Mucosa of descending colon (tissue), 3 donors: ENCODE measurements at regions not wholly inside any gene's neighbourhood (a gene's known extent, or its start where the extent isn't known, plus 50 kb on each side); places are given as distances from the start of the nearest gene placed in this dataset.

Experiments used
- ATAC-seq: fragments of 200-7000 bp; cut with Tn5 transposase; one replicate; pipeline ENCODE4 v1.9.1; 2020; ENCODE audit warnings: mild to moderate bottlenecking, moderate library complexity
- DNase-seq, 3 donors: peaks; one replicate each; pipeline ENCODE4 v3.0.0-alpha.2; 2020
- H3K36me3 ChIP-seq: fragments of 200-600 bp; one replicate; pipeline ENCODE4 v1.8.0; 2021; ENCODE audit warnings: low read depth, mild to moderate bottlenecking
- H3K4me1 ChIP-seq: fragments of 200-600 bp; one replicate; pipeline ENCODE4 v1.8.0; 2021; ENCODE audit warnings: low read depth, mild to moderate bottlenecking
- H3K4me3 ChIP-seq: fragments of 200-600 bp; one replicate; pipeline ENCODE4 v1.8.0; 2021; ENCODE audit warnings: mild to moderate bottlenecking
- H3K9me3 ChIP-seq: fragments of 200-600 bp; one replicate; pipeline ENCODE4 v1.8.0; 2021; ENCODE audit warnings: mild to moderate bottlenecking
- intact Hi-C, 2 donors: fragments of 100-400 bp; cut with DNase I in 1 of 2; cut with micrococcal nuclease in 1 of 2; formaldehyde crosslinking; loops; one replicate each; pipeline versions ENCODE4 v1.11.0 to v1.11.1; 2022; cut with DNase I, micrococcal nuclease
- TF ChIP-seq, protein P1 (sequence below): fragments of 200-600 bp; IDR thresholded peaks from one replicate; pipeline ENCODE4 v1.8.0; 2022; ENCODE audit warnings: antibody characterized with exemption, mild to moderate bottlenecking
- donor health status: DM: no; HTN: no; CAD: no; lungs with moderate emphysema.
- donor health status: DM: no; HTN: no; CAD: no.
- donor health status: DM: no; HTN: yes; CAD: no.

- TF ChIP-seq, protein P1, sequence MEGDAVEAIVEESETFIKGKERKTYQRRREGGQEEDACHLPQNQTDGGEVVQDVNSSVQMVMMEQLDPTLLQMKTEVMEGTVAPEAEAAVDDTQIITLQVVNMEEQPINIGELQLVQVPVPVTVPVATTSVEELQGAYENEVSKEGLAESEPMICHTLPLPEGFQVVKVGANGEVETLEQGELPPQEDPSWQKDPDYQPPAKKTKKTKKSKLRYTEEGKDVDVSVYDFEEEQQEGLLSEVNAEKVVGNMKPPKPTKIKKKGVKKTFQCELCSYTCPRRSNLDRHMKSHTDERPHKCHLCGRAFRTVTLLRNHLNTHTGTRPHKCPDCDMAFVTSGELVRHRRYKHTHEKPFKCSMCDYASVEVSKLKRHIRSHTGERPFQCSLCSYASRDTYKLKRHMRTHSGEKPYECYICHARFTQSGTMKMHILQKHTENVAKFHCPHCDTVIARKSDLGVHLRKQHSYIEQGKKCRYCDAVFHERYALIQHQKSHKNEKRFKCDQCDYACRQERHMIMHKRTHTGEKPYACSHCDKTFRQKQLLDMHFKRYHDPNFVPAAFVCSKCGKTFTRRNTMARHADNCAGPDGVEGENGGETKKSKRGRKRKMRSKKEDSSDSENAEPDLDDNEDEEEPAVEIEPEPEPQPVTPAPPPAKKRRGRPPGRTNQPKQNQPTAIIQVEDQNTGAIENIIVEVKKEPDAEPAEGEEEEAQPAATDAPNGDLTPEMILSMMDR, result no peak
- Histone ChIP-seq H3K36me3 (no peaks in the 10 kb centered on the region), H3K4me3 (no peak overlapping the region), H3K4me1 (no peaks in the 10 kb centered on the region), H3K9me3 (no peaks in the 10 kb centered on the region)
- ATAC-seq, result no peak
- DNase-seq, result no peak
- intact Hi-C loops, result no loop called here
These were observed 190.6 kb downstream of the CYLD start for GRCh38 chr16:50932348-50932935.

- TF ChIP-seq, protein P1, result no peak
- intact Hi-C loops, result no loop called here
- Histone ChIP-seq H3K4me1 (no peaks in the 10 kb centered on the region), H3K4me3 (no peak overlapping the region), H3K36me3 (no peaks in the 10 kb centered on the region), H3K9me3 (no peaks in the 10 kb centered on the region)
- DNase-seq (no peak), ATAC-seq (no peak)
These were observed 186.2 kb downstream of the CYLD start for GRCh38 chr16:50928065-50928464.

DNA sequence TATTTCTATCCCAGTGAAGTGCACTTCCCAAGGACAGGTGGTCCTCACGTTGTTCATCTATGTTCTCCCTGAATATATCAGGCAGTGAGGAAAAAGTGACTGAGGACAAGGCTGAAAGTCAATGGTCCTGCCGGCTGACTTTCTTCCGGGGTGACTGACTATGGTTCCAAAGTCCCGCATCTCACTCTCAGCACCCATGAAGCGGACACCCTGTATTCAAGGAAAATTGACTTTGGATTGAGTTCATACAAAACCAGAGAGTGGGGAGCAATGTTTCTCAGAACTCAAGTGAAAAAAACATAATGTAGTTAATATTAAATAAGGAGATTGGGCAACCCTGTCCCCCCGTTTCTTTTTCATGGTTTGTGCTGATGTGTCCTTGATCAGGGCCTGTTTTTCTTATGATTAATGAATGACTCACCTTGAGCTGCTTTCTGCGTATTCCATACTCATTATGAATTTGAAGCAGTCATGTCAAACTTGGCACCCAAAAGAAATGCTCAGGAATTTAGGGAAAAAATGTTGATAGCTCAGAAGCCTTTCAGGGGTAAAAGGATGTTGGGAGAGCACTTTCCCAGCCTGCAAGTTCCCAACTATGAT lies 184.0 kb downstream of the CYLD start:
- Histone ChIP-seq H3K4me3 (no peak overlapping the region), H3K4me1 (no peaks in the 10 kb centered on the region), H3K36me3 (no peaks in the 10 kb centered on the region), H3K9me3 (no peaks in the 10 kb centered on the region)
- ATAC-seq, result no peak
- no peak for DNase-seq
- TF ChIP-seq, protein P1, result no peak
- intact Hi-C loops, result no loop called here

DNA sequence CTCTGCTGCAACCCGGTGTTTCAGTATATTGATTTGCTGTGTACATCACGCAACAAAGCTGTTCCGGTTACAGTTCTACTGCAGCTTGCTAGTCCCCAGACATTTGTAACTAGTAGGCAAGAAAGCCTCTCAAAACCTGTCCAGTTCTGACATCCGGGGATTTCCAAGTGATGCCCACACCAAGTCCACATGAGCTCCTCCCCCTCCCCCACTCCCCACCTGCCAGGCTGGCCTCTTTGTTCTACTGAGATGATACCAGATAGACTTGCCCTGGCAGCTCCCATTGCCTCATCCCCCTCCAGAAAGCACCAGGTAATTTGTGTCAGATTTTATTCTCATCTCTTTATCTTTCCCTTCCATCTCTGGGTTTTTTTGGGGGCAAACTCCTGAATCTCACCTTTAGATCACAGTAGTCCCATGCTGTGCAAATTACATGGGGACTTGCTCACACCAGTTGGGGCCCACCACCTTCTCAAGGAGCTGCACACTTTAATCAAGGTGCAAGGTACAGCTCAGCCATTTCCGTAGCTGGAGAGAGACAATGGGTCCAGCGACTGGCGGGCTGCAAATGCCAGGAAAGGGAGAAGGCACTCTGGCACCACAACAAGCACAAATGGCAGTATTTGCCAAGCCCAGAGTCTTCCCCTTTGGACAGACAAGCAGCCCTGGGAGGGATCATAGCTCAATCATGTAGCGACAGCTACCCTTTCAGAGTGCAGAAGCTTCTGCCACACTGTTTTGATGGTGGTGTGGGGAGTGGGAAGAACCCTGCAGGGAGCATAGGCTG lies 183.1 kb downstream of the CYLD start:
- no peaks in the 10 kb centered on the region for H3K9me3 ChIP-seq
- H3K4me3 ChIP-seq, result no peak overlapping the region
- intact Hi-C loops, result no loop called here
- TF ChIP-seq, protein P1, result no peak
- no peaks in the 10 kb centered on the region for H3K36me3 ChIP-seq
- ATAC-seq (no peak), DNase-seq (no peak)
- H3K4me1 ChIP-seq, result no peaks in the 10 kb centered on the region

- ATAC-seq (no peak), DNase-seq (no peak)
- Histone ChIP-seq H3K4me3 (no peak overlapping the region), H3K9me3 (no peaks in the 10 kb centered on the region), H3K4me1 (no peaks in the 10 kb centered on the region), H3K36me3 (no peaks in the 10 kb centered on the region)
- intact Hi-C loops, result no loop called here
- TF ChIP-seq, protein P1, result no peak
These were observed 176.2 kb downstream of the CYLD start for GRCh38 chr16:50917950-50918703.
